ENCODE measurements at regions not wholly inside any gene's neighbourhood (a gene's known extent, or its start where the extent isn't known, plus 50 kb on each side); places are given as distances from the start of the nearest gene placed in this dataset.
A peak's percentile ranks its signal among the peaks of the same experiment; 100 is the strongest.

DNA sequence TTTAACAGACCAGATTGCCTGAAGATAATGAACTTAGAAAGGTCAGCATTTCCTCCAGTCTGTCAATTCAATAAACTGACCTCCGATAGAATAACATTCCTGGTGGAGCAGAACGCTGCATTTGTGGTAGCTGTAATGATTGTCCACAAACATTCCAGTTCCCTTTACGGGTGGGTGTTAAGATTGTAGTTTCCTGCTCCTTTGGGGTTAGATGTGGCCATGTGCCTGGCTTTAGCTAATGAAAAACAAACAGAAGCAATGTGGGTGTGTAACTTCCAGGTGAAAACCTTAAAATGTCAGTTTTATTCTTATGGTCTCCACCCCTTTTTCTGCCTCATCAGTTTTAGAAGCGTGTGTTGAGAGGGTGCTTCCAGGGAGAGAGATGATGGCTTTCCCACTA is 217.3 kb upstream of the CRY1 start:
- H3K27me3 ChIP-seq (ENCODE audit: control insufficient read depth in 1 of 2, insufficient read depth in 2 of 2, low read length in 1 of 2), result no peaks in the 10 kb centered on the region
- ATAC-seq (ENCODE audit: low FRiP score), result no peak
- peaks cover 2% of the 10 kb centered on the region for H3K9me3 ChIP-seq (ENCODE audit: control insufficient read depth, low read length)
- 35 to 40% methylated on average over 4 of the region's 4 CpGs for WGBS, 2 donors
- intact Hi-C loops (cut with DNase I), result no loop called here
- DNase-seq, result no peak
- H3K4me1 ChIP-seq (ENCODE audit: control insufficient read depth in 1 of 2, insufficient read depth in 2 of 2, low read length in 2 of 2), result no peaks in the 10 kb centered on the region
- H3K4me3 ChIP-seq (ENCODE audit: low read length in 2 of 2), result no peak overlapping the region
- H3K36me3 ChIP-seq (ENCODE audit: control insufficient read depth in 1 of 2, insufficient read depth in 2 of 2, low read length in 1 of 2), result no peaks in the 10 kb centered on the region
- no peak overlapping the region for H3K27ac ChIP-seq (ENCODE audit: low read depth in 1 of 2, low read length in 2 of 2)

DNA sequence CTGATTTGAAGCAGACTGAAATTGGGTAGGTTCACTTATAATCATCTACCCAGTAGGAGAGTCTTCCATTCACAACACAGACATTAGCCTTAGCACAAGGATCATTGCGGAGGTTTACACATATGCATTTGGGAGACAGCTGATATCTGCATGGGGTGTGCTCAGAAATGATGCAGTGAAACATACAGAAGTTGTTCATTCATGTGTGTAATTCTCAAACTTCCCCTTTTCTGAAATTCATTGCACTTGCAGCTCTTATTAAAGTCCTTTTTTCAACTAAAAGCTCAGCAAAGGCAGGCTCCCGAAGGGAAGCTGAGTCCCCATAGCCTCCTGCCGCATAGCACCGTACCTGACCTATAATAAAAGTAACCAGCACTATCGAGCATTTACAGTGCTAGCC is 218.3 kb upstream of the CRY1 start:
- no peak for ATAC-seq (ENCODE audit: low FRiP score)
- H3K9me3 ChIP-seq (ENCODE audit: control insufficient read depth, low read length), result peaks cover 2% of the 10 kb centered on the region
- intact Hi-C loops (cut with DNase I), result no loop called here
- no peaks in the 10 kb centered on the region for H3K4me1 ChIP-seq (ENCODE audit: control insufficient read depth in 1 of 2, insufficient read depth in 2 of 2, low read length in 2 of 2)
- no peak for DNase-seq
- H3K36me3 ChIP-seq (ENCODE audit: control insufficient read depth in 1 of 2, insufficient read depth in 2 of 2, low read length in 1 of 2), result no peaks in the 10 kb centered on the region
- WGBS, 2 donors, result 79 to 82% methylated on average over 5 of the region's 5 CpGs
- H3K27me3 ChIP-seq (ENCODE audit: control insufficient read depth in 1 of 2, insufficient read depth in 2 of 2, low read length in 1 of 2), result no peaks in the 10 kb centered on the region
- H3K4me3 ChIP-seq (ENCODE audit: low read length in 2 of 2), result no peak overlapping the region
- H3K27ac ChIP-seq (ENCODE audit: low read depth in 1 of 2, low read length in 2 of 2), result no peak overlapping the region

DNA sequence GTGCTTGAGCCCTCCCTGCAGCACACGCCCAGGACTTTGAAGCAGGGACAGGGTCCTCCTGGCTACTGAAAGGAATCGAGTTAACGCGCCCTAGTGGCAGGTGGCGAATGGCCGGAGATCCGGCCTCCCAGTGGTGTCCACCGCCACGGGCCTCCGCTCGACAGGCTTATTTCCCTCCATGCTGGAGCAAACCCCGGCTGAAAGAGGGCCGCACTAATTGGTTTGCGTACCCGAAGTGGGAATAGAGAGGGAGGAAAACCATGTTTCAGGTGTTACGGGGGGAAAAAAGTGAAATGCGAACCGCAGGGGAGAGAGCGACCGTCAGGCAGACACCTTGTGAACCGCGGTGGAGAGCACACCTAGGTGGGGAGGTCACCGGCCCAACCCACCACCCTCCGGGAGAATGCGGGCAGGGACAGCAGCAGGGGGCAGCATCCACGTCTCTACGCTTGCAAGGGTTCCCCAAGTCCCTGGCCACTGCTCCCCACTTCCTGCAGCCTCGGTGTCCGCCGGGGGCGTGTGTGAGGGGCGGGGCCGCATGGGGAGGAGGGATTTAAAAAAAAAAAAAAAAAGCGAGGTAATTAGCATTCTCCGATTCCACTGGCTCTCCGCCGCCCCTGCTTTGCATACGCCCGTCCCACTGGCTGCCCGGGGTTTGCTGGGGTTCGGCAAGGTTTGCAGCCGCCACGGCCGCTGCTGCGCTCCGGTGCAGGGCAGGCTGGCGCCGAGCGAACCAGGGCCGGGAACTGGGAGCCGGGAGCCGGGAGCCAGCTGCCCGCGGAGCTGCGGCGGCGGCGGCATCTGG is 224.6 kb upstream of the CRY1 start:
- Histone ChIP-seq H3K36me3 (ENCODE audit: control insufficient read depth in 1 of 2, insufficient read depth in 2 of 2, low read length in 1 of 2) (no peaks in the 10 kb centered on the region), H3K27ac (ENCODE audit: low read depth in 1 of 2, low read length in 2 of 2) (no peak overlapping the region), H3K4me3 (ENCODE audit: low read length in 2 of 2) (no peak overlapping the region), H3K27me3 (ENCODE audit: control insufficient read depth in 1 of 2, insufficient read depth in 2 of 2, low read length in 1 of 2) (peaks cover 0 to 3% of the 10 kb centered on the region in 2 donors), H3K9me3 (ENCODE audit: control insufficient read depth, low read length) (no peaks in the 10 kb centered on the region), H3K4me1 (ENCODE audit: control insufficient read depth in 1 of 2, insufficient read depth in 2 of 2, low read length in 2 of 2) (no peaks in the 10 kb centered on the region)
- DNase-seq (peak; percentile 79 to 82), ATAC-seq (ENCODE audit: low FRiP score) (peak; percentile 75)
- 3 to 4% methylated on average over 55 to 58 of the region's 58 CpGs for WGBS, 2 donors
- intact Hi-C loops (cut with DNase I), result no loop called here

DNA sequence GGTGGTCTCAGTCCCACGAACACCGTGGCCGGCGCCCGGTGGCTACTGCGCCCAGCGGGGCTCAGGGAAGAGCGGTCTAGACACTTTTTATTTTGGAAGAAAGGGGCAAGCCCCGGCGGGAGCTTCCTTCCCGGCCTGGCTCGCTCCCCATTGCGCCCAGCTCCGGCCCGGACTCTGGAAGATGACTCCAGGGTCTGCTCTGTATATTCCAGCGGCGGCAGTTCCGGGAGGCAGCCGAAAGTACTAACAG is 225.1 kb upstream of the CRY1 start:
- H3K27me3 ChIP-seq (ENCODE audit: control insufficient read depth in 1 of 2, insufficient read depth in 2 of 2, low read length in 1 of 2), result peaks cover 0 to 3% of the 10 kb centered on the region in 2 donors
- H3K27ac ChIP-seq (ENCODE audit: low read depth in 1 of 2, low read length in 2 of 2), result no peak overlapping the region
- no peaks in the 10 kb centered on the region for H3K4me1 ChIP-seq (ENCODE audit: control insufficient read depth in 1 of 2, insufficient read depth in 2 of 2, low read length in 2 of 2)
- ATAC-seq (ENCODE audit: low FRiP score), result no peak
- WGBS, 2 donors, result 0% methylated on average over 13 to 19 of the region's 19 CpGs
- no peaks in the 10 kb centered on the region for H3K9me3 ChIP-seq (ENCODE audit: control insufficient read depth, low read length)
- DNase-seq, result no peak
- H3K4me3 ChIP-seq (ENCODE audit: low read length in 2 of 2), result no peak overlapping the region
- no peaks in the 10 kb centered on the region for H3K36me3 ChIP-seq (ENCODE audit: control insufficient read depth in 1 of 2, insufficient read depth in 2 of 2, low read length in 1 of 2)
- intact Hi-C loops (cut with DNase I), result no loop called here

DNA sequence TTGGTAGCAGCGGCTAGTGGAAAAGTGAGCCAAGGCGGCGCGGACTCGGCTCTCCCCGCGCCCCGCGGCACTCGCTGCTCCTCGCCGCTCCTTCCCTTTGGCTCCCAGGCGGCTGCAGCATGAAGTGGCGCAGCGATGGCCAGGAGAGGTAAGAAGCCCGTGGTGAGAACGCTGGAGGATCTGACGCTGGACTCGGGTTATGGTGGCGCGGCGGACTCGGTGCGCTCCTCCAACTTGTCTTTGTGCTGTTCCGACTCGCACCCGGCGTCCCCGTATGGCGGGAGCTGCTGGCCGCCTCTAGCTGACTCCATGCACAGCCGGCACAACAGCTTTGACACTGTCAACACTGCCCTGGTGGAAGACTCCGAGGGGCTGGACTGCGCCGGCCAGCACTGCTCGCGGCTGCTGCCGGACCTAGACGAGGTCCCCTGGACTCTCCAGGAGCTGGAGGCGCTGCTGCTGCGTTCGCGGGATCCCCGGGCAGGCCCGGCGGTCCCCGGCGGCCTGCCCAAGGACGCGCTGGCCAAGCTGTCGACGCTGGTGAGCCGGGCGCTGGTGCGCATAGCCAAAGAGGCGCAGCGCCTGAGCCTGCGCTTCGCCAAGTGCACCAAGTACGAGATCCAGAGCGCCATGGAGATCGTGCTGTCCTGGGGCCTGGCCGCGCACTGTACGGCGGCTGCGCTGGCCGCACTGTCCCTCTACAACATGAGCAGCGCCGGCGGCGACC is 225.6 kb upstream of the CRY1 start:
- no peak for ATAC-seq (ENCODE audit: low FRiP score)
- H3K27me3 ChIP-seq (ENCODE audit: control insufficient read depth in 1 of 2, insufficient read depth in 2 of 2, low read length in 1 of 2), result peaks cover 0 to 3% of the 10 kb centered on the region in 2 donors
- intact Hi-C loops (cut with DNase I), result no loop called here

DNA sequence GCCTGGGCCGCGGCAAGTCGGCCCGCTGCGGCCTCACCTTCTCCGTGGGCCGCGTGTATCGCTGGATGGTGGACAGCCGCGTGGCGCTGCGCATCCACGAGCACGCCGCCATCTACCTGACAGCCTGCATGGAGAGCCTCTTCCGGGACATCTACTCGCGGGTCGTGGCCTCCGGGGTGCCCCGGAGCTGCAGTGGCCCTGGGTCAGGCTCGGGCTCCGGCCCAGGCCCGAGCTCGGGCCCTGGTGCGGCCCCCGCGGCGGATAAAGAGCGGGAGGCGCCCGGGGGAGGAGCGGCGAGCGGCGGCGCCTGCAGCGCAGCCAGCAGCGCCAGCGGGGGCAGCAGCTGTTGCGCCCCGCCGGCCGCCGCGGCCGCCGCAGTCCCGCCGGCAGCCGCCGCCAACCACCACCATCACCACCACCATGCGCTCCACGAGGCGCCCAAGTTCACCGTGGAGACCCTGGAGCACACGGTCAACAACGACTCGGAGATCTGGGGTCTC is 226.2 kb upstream of the CRY1 start:
- WGBS, 2 donors, result 0 to 1% methylated on average over 39 to 60 of the region's 60 CpGs
- no peaks in the 10 kb centered on the region for H3K4me1 ChIP-seq (ENCODE audit: control insufficient read depth in 1 of 2, insufficient read depth in 2 of 2, low read length in 2 of 2)
- DNase-seq (no peak), ATAC-seq (ENCODE audit: low FRiP score) (no peak)
- intact Hi-C loops (cut with DNase I), result no loop called here
- H3K27me3 ChIP-seq (ENCODE audit: control insufficient read depth in 1 of 2, insufficient read depth in 2 of 2, low read length in 1 of 2), result peaks cover 0 to 3% of the 10 kb centered on the region in 2 donors
- no peak overlapping the region for H3K4me3 ChIP-seq (ENCODE audit: low read length in 2 of 2)
- H3K27ac ChIP-seq (ENCODE audit: low read depth in 1 of 2, low read length in 2 of 2), result no peak overlapping the region
- H3K9me3 ChIP-seq (ENCODE audit: control insufficient read depth, low read length), result no peaks in the 10 kb centered on the region
- H3K36me3 ChIP-seq (ENCODE audit: control insufficient read depth in 1 of 2, insufficient read depth in 2 of 2, low read length in 1 of 2), result no peaks in the 10 kb centered on the region

More for the DNA sequence above, 225.6 kb upstream of the CRY1 start:
- Histone ChIP-seq H3K36me3 (ENCODE audit: control insufficient read depth in 1 of 2, insufficient read depth in 2 of 2, low read length in 1 of 2) (no peaks in the 10 kb centered on the region), H3K27ac (ENCODE audit: low read depth in 1 of 2, low read length in 2 of 2) (no peak overlapping the region), H3K4me3 (ENCODE audit: low read length in 2 of 2) (no peak overlapping the region), H3K4me1 (ENCODE audit: control insufficient read depth in 1 of 2, insufficient read depth in 2 of 2, low read length in 2 of 2) (no peaks in the 10 kb centered on the region), H3K9me3 (ENCODE audit: control insufficient read depth, low read length) (no peaks in the 10 kb centered on the region)
- 0 to 1% methylated on average over 70 to 72 of the region's 72 CpGs for WGBS, 2 donors
- no peak for DNase-seq

DNA sequence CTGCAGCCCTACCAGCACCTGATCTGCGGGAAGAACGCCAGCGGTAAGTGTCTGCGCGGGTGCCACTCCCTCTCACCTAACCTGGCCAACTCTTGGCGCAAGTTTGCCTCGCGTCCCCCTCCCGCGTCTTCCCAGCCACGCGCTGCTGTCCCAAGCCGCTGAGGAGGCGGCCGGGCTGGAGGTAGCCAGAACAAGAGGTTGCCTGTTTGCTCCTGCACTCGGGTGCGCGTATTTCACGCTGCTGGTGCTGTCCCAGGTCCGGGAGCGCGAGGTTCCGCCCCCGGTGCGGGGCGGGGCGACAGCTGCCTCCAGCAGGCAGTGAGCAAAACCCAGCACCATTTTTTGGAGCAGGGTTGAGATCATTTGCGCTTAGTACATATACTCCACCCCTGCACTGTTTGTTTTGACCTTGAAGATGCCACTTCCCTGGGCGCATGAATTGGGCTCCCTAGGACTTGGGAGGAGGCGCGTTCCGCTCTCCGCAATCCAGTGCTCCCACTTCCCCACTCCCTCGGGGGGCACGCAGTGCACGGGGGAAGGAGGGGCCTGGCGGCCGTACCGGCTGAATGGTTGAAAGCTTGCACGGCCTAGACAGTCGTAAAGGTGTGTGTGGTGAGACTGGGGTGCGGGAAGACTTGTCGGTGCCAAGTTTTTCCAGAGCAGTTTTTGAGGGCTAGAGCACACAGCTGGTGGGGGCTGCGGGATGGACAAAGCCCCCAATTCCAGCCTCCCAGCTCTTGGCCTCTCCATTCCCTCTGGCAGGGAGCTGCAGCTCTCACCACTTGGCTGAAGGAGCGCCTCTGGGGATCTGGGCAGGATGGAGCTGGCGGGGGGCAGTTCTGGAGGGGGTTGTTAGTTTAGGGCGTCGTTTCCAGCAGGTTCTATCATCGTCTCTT is 226.9 kb upstream of the CRY1 start:
- WGBS, 2 donors, result 1% methylated on average over 49 of the region's 49 CpGs
- no peak overlapping the region for H3K27ac ChIP-seq (ENCODE audit: low read depth in 1 of 2, low read length in 2 of 2)
- H3K4me1 ChIP-seq (ENCODE audit: control insufficient read depth in 1 of 2, insufficient read depth in 2 of 2, low read length in 2 of 2), result no peaks in the 10 kb centered on the region
- peaks cover 0 to 3% of the 10 kb centered on the region in 2 donors for H3K27me3 ChIP-seq (ENCODE audit: control insufficient read depth in 1 of 2, insufficient read depth in 2 of 2, low read length in 1 of 2)
- intact Hi-C loops (cut with DNase I), result no loop called here
- ATAC-seq (ENCODE audit: low FRiP score) (no peak), DNase-seq (no peak)
- no peak overlapping the region for H3K4me3 ChIP-seq (ENCODE audit: low read length in 2 of 2)
- no peaks in the 10 kb centered on the region for H3K36me3 ChIP-seq (ENCODE audit: control insufficient read depth in 1 of 2, insufficient read depth in 2 of 2, low read length in 1 of 2)
- H3K9me3 ChIP-seq (ENCODE audit: control insufficient read depth, low read length), result peaks cover 1% of the 10 kb centered on the region

DNA sequence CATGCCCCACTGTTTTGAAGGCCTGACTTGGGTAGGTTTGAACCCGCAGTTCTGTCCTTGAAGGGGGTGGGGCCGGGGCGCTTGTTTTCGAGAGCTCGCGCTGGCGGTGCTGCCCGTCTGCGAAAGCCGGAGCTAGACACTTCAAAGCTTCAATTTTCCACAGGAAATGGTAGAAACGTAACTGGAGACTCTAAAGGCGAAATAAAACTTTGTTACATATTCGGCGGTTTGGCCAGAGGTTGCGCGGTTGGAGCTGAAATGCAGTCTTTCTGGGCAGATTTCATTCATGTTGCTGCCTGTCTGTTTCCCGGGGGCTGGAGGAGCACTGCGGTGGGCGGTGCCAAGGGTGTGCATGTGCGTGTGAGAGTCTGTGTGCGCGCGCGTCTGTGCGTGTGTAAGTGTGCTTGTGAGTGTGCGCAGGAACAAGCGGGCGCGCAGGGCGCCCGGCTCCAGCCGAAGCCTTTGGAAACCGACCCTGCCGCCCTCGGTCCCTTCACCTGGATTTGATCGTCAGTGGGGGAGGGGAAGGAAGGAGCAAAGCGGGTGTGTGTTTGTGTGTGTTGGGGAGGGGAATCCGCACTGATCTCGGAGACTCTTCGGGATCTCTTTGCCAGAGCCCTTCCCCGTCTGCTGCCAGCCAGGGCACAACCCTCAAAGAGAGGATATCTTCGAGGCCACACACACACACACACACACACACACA is 227.7 kb upstream of the CRY1 start:
- H3K36me3 ChIP-seq (ENCODE audit: control insufficient read depth in 1 of 2, insufficient read depth in 2 of 2, low read length in 1 of 2), result no peaks in the 10 kb centered on the region
- H3K4me3 ChIP-seq (ENCODE audit: low read length in 2 of 2), result no peak overlapping the region
- H3K27ac ChIP-seq (ENCODE audit: low read depth in 1 of 2, low read length in 2 of 2), result no peak overlapping the region
- intact Hi-C loops (cut with DNase I), result no loop called here
- H3K9me3 ChIP-seq (ENCODE audit: control insufficient read depth, low read length), result peaks cover 1% of the 10 kb centered on the region
- peaks cover 0 to 3% of the 10 kb centered on the region in 2 donors for H3K27me3 ChIP-seq (ENCODE audit: control insufficient read depth in 1 of 2, insufficient read depth in 2 of 2, low read length in 1 of 2)
- H3K4me1 ChIP-seq (ENCODE audit: control insufficient read depth in 1 of 2, insufficient read depth in 2 of 2, low read length in 2 of 2), result no peaks in the 10 kb centered on the region
- WGBS, 2 donors, result 1% methylated on average over 42 of the region's 42 CpGs
- no peak for ATAC-seq (ENCODE audit: low FRiP score)
- peak in 1 of 2 donors; percentile 44 for DNase-seq
